ENCODE measurements at regions not wholly inside any gene's neighbourhood (a gene's known extent, or its start where the extent isn't known, plus 50 kb on each side); places are given as distances from the start of the nearest gene placed in this dataset.
"Not testable (repeated sequence)": the region's sequence is repeated elsewhere in the genome, so short reads cannot be mapped to it uniquely, and the experiment has no call there.

DNA sequence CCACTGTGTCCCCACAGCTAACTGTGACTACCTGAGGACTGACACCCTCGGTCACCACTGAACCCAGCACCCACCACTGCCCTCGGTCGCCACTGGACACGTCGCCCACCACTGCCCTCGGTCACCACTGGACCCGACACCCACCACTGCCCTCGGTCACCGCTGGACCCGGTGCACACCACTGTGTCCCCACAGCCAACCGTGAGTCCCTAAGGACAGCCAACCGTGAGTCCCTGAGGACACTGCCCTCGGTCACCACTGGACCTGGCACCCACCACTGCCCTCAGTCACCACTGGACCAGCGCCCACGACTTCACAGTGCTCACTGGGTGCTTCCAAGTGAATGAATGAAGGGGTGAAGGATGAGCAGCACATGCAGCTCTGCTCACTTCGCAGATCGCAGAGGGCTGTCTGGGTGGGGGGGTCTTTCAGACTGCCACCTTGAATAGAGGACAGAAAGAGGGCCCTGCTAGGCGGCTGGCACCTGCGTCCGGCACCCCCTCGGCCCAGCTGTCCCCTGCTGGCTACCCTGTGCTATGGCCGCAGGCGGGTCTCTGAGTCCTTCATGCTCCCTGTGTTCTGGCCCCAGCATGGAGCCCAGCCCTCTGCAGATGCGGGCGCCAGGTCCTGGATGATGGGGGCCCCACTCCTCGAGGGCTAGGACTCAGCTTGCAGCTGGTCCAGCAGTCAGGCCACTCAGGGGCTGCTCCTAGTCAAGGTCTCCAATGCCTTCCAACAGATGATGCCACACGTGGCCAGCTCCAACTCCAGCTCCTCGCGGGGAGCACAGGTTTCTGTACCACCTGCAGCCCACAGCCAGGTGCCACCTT lies 51.4 kb upstream of the GPC1 start:
- no peak for DNase-seq

DNA sequence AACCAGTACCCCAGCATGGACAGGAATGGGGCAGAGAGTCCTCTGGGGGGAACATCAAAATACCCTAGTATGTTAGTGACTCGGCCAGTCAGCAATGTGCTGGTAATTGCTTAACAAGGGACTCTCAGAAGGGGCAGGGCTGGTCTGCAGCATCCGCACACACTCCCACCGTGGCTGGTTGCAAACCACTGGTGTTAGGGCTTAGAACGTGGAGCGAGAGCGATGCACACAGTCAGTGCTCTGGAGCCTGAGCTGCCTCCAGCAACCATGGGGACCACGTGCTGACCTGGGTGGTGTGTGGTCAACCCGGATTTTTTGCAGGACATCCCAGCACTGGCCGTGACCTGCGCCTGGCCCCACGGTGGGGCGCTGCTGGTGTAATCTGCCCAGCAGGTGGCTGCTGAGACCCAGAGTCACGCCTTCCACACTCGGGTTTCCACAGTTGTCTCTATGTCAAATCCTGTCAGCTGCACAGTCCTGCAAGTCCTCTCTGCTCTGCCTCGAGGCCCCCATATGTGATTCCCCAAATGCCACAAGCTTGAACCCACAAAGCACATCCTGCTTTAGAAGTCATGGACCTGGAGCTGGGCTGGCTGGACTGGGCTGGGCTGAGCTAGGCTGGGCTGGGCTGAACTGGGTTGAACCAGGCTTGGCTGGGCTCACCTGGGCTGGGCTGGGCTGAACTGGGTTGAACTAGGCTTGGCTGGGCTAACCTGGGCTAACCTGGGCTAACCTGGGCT lies 50.6 kb upstream of the GPC1 start:
- DNase-seq = no peak

DNA sequence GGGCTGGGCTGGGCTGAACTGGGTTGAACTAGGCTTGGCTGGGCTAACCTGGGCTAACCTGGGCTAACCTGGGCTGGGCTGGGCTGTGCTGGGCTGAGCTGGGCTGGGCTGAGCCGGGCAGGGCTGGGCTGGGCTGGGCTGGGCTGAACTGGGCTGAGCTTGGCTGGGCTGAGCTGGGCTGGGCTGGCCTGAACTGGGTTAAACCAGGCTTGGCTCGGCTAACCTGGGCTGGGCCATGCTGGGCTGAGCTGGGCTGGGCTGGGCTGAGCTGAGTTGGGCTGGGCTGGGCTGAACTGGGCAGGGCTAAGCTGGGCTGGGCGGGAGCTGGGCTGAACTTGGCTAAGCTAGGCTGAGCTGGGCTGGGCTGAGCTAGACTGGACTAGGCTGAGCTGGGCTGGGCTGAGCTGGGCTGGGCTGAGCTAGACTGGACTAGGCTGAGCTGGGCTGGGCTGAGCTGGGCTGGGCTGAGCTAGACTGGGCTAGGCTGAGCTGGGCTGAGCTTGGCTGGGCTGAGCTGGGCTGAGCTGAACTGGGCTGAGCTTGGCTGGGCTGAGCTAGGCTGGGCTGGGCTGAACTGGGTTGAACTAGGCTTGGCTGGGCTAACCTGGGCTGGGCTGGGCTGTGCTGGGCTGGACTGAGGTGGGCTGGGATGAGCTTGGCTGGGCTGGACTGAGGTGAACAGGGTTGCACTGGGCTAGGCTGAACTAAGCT lies 49.9 kb upstream of the GPC1 start:
- DNase-seq = not testable (repeated sequence)

All from NCI-H526 (cell line).